SK-N-SH treated with all-trans-retinoic acid at 6 μM for 48 hours (cell line): ENCODE measurements at regions not wholly inside any gene's neighbourhood (a gene's known extent, or its start where the extent isn't known, plus 50 kb on each side); places are given as distances from the start of the nearest gene placed in this dataset.

Experiments used
- GLIS3 ChIP-seq: fragments of 250-450 bp; sonication (Bioruptor Pico); IDR thresholded peaks from 2 replicates; pipeline ENCODE4 v1.5.0; 2020; ENCODE audit warnings: mild to moderate bottlenecking, moderate library complexity
- ZFP3 ChIP-seq: fragments of 250-450 bp; sonication (Bioruptor Pico); IDR thresholded peaks from 2 replicates; pipeline ENCODE4 v1.5.0; 2020; ENCODE audit warnings: mild to moderate bottlenecking, moderate library complexity
- TF ChIP-seq, protein P1 (sequence below): fragments of 250-450 bp; sonication (Bioruptor Pico); IDR thresholded peaks from 2 replicates; pipeline ENCODE4 v1.8.0; 2020; ENCODE audit warnings: mild to moderate bottlenecking, moderate library complexity, borderline replicate concordance
- TF ChIP-seq, protein P2 (sequence below): fragments of 250-450 bp; sonication (Bioruptor Pico); IDR thresholded peaks from 2 replicates; pipeline ENCODE4 v1.5.1; 2020; ENCODE audit warnings: low read depth, mild to moderate bottlenecking, moderate library complexity

DNA sequence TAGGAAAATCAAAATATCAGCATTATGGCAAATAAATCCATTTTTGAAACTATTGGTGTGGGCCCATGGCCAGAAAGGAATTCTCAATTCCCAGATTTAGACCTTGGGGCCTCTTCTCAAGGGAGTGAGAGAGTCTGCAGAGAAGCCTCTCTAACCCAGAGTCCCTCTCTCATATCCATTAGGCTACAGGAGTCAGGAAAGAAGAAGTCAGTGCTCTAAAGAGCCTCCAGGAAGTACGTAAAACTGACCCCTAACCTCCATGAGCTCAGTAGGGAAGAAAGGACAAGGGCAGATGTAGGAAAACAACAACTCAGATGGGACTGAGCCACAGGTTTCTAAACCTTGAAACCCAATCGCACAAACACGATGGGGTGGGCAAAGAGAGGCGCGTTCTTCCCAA lies 479.9 kb upstream of the TNP1 start:
- TF ChIP-seq GLIS3 (CRISPR knock-in tag) = no peak
- TF ChIP-seq, protein P1, sequence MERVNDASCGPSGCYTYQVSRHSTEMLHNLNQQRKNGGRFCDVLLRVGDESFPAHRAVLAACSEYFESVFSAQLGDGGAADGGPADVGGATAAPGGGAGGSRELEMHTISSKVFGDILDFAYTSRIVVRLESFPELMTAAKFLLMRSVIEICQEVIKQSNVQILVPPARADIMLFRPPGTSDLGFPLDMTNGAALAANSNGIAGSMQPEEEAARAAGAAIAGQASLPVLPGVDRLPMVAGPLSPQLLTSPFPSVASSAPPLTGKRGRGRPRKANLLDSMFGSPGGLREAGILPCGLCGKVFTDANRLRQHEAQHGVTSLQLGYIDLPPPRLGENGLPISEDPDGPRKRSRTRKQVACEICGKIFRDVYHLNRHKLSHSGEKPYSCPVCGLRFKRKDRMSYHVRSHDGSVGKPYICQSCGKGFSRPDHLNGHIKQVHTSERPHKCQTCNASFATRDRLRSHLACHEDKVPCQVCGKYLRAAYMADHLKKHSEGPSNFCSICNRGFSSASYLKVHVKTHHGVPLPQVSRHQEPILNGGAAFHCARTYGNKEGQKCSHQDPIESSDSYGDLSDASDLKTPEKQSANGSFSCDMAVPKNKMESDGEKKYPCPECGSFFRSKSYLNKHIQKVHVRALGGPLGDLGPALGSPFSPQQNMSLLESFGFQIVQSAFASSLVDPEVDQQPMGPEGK (CRISPR knock-in tag) = no peak
- TF ChIP-seq ZFP3 = no peak
- TF ChIP-seq, protein P2, sequence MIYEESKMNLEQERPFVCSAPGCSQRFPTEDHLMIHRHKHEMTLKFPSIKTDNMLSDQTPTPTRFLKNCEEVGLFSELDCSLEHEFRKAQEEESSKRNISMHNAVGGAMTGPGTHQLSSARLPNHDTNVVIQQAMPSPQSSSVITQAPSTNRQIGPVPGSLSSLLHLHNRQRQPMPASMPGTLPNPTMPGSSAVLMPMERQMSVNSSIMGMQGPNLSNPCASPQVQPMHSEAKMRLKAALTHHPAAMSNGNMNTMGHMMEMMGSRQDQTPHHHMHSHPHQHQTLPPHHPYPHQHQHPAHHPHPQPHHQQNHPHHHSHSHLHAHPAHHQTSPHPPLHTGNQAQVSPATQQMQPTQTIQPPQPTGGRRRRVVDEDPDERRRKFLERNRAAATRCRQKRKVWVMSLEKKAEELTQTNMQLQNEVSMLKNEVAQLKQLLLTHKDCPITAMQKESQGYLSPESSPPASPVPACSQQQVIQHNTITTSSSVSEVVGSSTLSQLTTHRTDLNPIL = no peak
